ENCODE measurements at regions not wholly inside any gene's neighbourhood (a gene's known extent, or its start where the extent isn't known, plus 50 kb on each side); places are given as distances from the start of the nearest gene placed in this dataset.

DNA sequence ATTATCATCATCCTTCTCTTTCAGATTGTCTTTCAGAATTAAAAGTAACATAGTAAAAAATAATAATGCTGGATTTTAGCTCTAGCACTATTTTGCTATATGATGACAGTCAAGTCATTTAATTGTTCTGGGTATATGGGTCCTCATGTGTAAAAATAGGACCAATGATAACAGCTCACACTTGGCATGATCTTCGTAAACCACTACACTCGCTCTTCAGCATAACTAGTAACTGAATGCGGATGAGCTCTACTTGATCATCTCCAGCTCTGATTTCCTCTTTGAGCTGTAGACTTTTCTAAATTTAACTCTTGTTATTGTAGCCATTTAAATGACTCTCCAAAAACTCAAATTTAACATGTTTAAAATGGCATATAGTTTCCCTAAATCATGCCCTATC, 831.8 kb upstream of the HS3ST1 start (continued):
- TF ChIP-seq, protein P1, sequence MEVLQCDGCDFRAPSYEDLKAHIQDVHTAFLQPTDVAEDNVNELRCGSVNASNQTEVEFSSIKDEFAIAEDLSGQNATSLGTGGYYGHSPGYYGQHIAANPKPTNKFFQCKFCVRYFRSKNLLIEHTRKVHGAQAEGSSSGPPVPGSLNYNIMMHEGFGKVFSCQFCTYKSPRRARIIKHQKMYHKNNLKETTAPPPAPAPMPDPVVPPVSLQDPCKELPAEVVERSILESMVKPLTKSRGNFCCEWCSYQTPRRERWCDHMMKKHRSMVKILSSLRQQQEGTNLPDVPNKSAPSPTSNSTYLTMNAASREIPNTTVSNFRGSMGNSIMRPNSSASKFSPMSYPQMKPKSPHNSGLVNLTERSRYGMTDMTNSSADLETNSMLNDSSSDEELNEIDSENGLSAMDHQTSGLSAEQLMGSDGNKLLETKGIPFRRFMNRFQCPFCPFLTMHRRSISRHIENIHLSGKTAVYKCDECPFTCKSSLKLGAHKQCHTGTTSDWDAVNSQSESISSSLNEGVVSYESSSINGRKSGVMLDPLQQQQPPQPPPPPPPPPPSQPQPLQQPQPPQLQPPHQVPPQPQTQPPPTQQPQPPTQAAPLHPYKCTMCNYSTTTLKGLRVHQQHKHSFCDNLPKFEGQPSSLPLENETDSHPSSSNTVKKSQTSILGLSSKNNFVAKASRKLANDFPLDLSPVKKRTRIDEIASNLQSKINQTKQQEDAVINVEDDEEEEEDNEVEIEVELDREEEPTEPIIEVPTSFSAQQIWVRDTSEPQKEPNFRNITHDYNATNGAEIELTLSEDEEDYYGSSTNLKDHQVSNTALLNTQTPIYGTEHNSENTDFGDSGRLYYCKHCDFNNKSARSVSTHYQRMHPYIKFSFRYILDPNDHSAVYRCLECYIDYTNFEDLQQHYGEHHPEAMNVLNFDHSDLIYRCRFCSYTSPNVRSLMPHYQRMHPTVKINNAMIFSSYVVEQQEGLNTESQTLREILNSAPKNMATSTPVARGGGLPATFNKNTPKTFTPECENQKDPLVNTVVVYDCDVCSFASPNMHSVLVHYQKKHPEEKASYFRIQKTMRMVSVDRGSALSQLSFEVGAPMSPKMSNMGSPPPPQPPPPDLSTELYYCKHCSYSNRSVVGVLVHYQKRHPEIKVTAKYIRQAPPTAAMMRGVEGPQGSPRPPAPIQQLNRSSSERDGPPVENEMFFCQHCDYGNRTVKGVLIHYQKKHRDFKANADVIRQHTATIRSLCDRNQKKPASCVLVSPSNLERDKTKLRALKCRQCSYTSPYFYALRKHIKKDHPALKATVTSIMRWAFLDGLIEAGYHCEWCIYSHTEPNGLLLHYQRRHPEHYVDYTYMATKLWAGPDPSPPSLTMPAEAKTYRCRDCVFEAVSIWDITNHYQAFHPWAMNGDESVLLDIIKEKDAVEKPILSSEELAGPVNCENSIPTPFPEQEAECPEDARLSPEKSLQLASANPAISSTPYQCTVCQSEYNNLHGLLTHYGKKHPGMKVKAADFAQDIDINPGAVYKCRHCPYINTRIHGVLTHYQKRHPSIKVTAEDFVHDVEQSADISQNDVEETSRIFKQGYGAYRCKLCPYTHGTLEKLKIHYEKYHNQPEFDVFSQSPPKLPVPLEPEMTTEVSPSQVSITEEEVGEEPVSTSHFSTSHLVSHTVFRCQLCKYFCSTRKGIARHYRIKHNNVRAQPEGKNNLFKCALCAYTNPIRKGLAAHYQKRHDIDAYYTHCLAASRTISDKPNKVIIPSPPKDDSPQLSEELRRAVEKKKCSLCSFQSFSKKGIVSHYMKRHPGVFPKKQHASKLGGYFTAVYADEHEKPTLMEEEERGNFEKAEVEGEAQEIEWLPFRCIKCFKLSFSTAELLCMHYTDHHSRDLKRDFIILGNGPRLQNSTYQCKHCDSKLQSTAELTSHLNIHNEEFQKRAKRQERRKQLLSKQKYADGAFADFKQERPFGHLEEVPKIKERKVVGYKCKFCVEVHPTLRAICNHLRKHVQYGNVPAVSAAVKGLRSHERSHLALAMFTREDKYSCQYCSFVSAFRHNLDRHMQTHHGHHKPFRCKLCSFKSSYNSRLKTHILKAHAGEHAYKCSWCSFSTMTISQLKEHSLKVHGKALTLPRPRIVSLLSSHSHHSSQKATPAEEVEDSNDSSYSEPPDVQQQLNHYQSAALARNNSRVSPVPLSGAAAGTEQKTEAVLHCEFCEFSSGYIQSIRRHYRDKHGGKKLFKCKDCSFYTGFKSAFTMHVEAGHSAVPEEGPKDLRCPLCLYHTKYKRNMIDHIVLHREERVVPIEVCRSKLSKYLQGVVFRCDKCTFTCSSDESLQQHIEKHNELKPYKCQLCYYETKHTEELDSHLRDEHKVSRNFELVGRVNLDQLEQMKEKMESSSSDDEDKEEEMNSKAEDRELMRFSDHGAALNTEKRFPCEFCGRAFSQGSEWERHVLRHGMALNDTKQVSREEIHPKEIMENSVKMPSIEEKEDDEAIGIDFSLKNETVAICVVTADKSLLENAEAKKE (CRISPR knock-in tag; IDR thresholded peaks at IDR 0.05) = no peak
- TF ChIP-seq, protein P2, sequence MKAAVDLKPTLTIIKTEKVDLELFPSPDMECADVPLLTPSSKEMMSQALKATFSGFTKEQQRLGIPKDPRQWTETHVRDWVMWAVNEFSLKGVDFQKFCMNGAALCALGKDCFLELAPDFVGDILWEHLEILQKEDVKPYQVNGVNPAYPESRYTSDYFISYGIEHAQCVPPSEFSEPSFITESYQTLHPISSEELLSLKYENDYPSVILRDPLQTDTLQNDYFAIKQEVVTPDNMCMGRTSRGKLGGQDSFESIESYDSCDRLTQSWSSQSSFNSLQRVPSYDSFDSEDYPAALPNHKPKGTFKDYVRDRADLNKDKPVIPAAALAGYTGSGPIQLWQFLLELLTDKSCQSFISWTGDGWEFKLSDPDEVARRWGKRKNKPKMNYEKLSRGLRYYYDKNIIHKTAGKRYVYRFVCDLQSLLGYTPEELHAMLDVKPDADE (IDR thresholded peaks at IDR 0.05) = no peak
- TF ChIP-seq POLR2AphosphoS5 (IDR thresholded peaks at IDR 0.05; ENCODE audit: low read depth) = no peak
- no peak for TF ChIP-seq NANOG (IDR thresholded peaks at IDR 0.05; ENCODE audit: borderline replicate concordance)

DNA sequence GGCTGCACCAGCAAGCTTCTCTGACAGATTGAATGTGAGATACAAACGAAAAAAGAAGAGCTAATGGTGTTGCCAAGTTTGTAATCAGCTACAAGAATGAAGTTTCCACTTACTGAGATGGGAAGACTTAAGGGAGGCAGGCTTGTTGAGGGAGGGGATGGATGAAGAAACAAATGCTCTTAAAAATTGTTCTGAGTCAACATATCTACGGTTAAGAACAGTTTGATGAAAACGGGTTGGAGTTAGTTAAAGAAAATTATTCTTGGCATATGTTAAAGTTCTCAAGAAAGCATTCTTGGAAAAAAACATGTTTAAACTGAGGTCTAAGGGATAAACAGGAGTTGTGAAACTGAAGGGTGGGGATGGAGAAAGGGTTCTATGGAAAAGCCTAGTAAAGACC, 816.3 kb upstream of the HS3ST1 start:
- no peak for ATAC-seq
- H3K4me2 ChIP-seq = no peak overlapping the region
- Mint-ChIP-seq H3K27me3 (ENCODE audit: insufficient read depth, low read depth, poor library complexity) (peaks cover 1% of the 10 kb centered on the region), H3K4me3 (no peak overlapping the region), H3K4me1 (peaks cover 32% of the 10 kb centered on the region), H3K9me3 (peaks cover 2% of the 10 kb centered on the region; the same call in 1 of the 3 replicates), H3K27ac (no peak overlapping the region), H3K36me3 (ENCODE audit: low read depth) (peaks cover 3% of the 10 kb centered on the region; the same call in 1 of the 3 replicates)
- no peaks in the 10 kb centered on the region for H3K36me3 ChIP-seq (ENCODE audit: insufficient read depth)
- no peaks in the 10 kb centered on the region for H3K27me3 ChIP-seq (ENCODE audit: insufficient read depth)
- DNase-seq (ENCODE audit: low spot score) = no peak
- H3K4me3 ChIP-seq = no peak overlapping the region
- no peak overlapping the region for H3K27ac ChIP-seq (ENCODE audit: low read depth)
- H3K79me2 ChIP-seq (replicated peaks; ENCODE audit: insufficient read depth) = no peaks in the 10 kb centered on the region
- H3K4me1 ChIP-seq (ENCODE audit: insufficient read depth) = peaks cover 18% of the 10 kb centered on the region
- H3F3A ChIP-seq (replicated peaks; ENCODE audit: low read depth) = no peaks in the 10 kb centered on the region
- H3K9me2 ChIP-seq (ENCODE audit: insufficient read depth) = peaks cover 5% of the 10 kb centered on the region; the same call in 1 of the 2 replicates
- H2AFZ ChIP-seq = no peak overlapping the region
- no peaks in the 10 kb centered on the region for H4K20me1 ChIP-seq (replicated peaks; ENCODE audit: insufficient read depth)
- TF ChIP-seq, protein P3, sequence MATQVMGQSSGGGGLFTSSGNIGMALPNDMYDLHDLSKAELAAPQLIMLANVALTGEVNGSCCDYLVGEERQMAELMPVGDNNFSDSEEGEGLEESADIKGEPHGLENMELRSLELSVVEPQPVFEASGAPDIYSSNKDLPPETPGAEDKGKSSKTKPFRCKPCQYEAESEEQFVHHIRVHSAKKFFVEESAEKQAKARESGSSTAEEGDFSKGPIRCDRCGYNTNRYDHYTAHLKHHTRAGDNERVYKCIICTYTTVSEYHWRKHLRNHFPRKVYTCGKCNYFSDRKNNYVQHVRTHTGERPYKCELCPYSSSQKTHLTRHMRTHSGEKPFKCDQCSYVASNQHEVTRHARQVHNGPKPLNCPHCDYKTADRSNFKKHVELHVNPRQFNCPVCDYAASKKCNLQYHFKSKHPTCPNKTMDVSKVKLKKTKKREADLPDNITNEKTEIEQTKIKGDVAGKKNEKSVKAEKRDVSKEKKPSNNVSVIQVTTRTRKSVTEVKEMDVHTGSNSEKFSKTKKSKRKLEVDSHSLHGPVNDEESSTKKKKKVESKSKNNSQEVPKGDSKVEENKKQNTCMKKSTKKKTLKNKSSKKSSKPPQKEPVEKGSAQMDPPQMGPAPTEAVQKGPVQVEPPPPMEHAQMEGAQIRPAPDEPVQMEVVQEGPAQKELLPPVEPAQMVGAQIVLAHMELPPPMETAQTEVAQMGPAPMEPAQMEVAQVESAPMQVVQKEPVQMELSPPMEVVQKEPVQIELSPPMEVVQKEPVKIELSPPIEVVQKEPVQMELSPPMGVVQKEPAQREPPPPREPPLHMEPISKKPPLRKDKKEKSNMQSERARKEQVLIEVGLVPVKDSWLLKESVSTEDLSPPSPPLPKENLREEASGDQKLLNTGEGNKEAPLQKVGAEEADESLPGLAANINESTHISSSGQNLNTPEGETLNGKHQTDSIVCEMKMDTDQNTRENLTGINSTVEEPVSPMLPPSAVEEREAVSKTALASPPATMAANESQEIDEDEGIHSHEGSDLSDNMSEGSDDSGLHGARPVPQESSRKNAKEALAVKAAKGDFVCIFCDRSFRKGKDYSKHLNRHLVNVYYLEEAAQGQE (IDR thresholded peaks at IDR 0.05; ENCODE audit: unreplicated experiment) = no peak
- no peak for TF ChIP-seq JUNB (IDR thresholded peaks at IDR 0.05; ENCODE audit: unreplicated experiment)
- no peak for TF ChIP-seq ZNF331 (CRISPR knock-in tag; IDR thresholded peaks at IDR 0.05; ENCODE audit: low read depth)
- TF ChIP-seq ZNF114 (CRISPR knock-in tag; IDR thresholded peaks at IDR 0.05) = no peak
- TF ChIP-seq EZH2phosphoT487 (IDR thresholded peaks at IDR 0.05; ENCODE audit: unreplicated experiment) = no peak
- TF ChIP-seq STAT1 (IDR thresholded peaks at IDR 0.05; ENCODE audit: unreplicated experiment) = no peak
